Liver (tissue), 8 donors: ENCODE measurements at regions not wholly inside any gene's neighbourhood (a gene's known extent, or its start where the extent isn't known, plus 50 kb on each side); places are given as distances from the start of the nearest gene placed in this dataset.

ENCODE experiments used
- DNase-seq: peaks from one replicate; pipeline ENCODE4 v3.0.0-alpha.2; 2017; ENCODE audit warnings: low spot score
- H3K27ac ChIP-seq, 2 donors: one replicate each; pipeline ENCODE4 v1.7.0; 2013; ENCODE audit warnings: inconsistent platforms in 2 of 2, low read length in 2 of 2, control low read depth in 1 of 2, low read depth in 1 of 2, mild to moderate bottlenecking in 1 of 2
- H3K27me3 ChIP-seq, 4 donors: one replicate each; pipeline versions ENCODE4 v1.6.1 to v1.7.0; 2013; ENCODE audit warnings: low read length in 3 of 4, inconsistent platforms in 1 of 4, mild to moderate bottlenecking in 1 of 4, moderate library complexity in 1 of 4; ENCODE audit not compliant: control insufficient read depth in 4 of 4, insufficient read depth in 4 of 4
- H3K36me3 ChIP-seq, 4 donors: one replicate each; pipeline versions ENCODE4 v1.6.1 to v1.7.0; 2013; ENCODE audit warnings: low read length in 3 of 4, mild to moderate bottlenecking in 3 of 4, low read depth in 1 of 4, moderate library complexity in 1 of 4; ENCODE audit not compliant: control insufficient read depth in 4 of 4, insufficient read depth in 3 of 4
- H3K4me1 ChIP-seq, 4 donors: one replicate each; pipeline versions ENCODE4 v1.6.1 to v1.7.0; 2013; ENCODE audit warnings: low read length in 3 of 4, mild to moderate bottlenecking in 3 of 4, moderate library complexity in 1 of 4; ENCODE audit not compliant: control insufficient read depth in 4 of 4, insufficient read depth in 4 of 4
- H3K4me3 ChIP-seq, 3 donors: one replicate each; pipeline versions ENCODE4 v1.6.1 to v1.7.0; 2013; ENCODE audit warnings: low read length in 3 of 3, control low read depth in 1 of 3, low read depth in 1 of 3, mild to moderate bottlenecking in 1 of 3
- H3K9ac ChIP-seq, 2 donors: one replicate each; pipeline ENCODE4 v1.7.0; 2013; ENCODE audit warnings: low read length in 2 of 2, mild to moderate bottlenecking in 2 of 2, moderate library complexity in 2 of 2, control low read depth in 1 of 2, low read depth in 1 of 2
- H3K9me3 ChIP-seq, 4 donors: one replicate each; pipeline versions ENCODE4 v1.6.1 to v1.7.0; 2013; ENCODE audit warnings: low read length in 3 of 4; ENCODE audit not compliant: control insufficient read depth in 4 of 4
- ATF3 ChIP-seq: IDR thresholded peaks from 2 replicates; pipeline ENCODE4 v1.6.1; 2016; ENCODE audit warnings: antibody characterized with exemption
- CTCF ChIP-seq: fragments of 150-350 bp; IDR thresholded peaks from 2 replicates; pipeline ENCODE4 v1.5.1; 2017; ENCODE audit warnings: improper control_type of control experiment, low read depth, low read length; ENCODE audit not compliant: missing input control
- EGR1 ChIP-seq, 2 donors: IDR thresholded peaks; 2 replicates each; pipeline ENCODE4 v1.6.1; 2016 to 2018; ENCODE audit warnings: antibody characterized with exemption in 2 of 2, low read depth in 2 of 2
- FOXA1 ChIP-seq: IDR thresholded peaks from 2 replicates; pipeline ENCODE4 v1.6.1; 2016; ENCODE audit warnings: antibody characterized with exemption
- FOXA2 ChIP-seq: IDR thresholded peaks from 2 replicates; pipeline ENCODE4 v1.6.1; 2016; ENCODE audit warnings: antibody characterized with exemption
- GABPA ChIP-seq, 2 donors: IDR thresholded peaks in 1 of 2; conservative IDR thresholded peaks in 1 of 2; 2 replicates each; pipeline ENCODE4 v1.6.1; 2016; ENCODE audit warnings: antibody characterized with exemption in 2 of 2, mild to moderate bottlenecking in 1 of 2, moderate library complexity in 1 of 2
- HNF4A ChIP-seq, 2 donors: conservative IDR thresholded peaks; 2 replicates each; pipeline ENCODE4 v1.6.1; 2016; ENCODE audit warnings: antibody characterized with exemption in 2 of 2, mild to moderate bottlenecking in 2 of 2
- HNF4G ChIP-seq: IDR thresholded peaks from 2 replicates; pipeline ENCODE4 v1.6.1; 2016; ENCODE audit warnings: antibody characterized with exemption
- JUND ChIP-seq, 2 donors: IDR thresholded peaks; 2 replicates each; pipeline ENCODE4 v1.6.1; 2016; ENCODE audit warnings: antibody characterized with exemption in 2 of 2
- MAX ChIP-seq: IDR thresholded peaks from 2 replicates; pipeline ENCODE4 v1.6.1; 2016; ENCODE audit warnings: antibody characterized with exemption
- NR2F2 ChIP-seq: IDR thresholded peaks from 2 replicates; pipeline ENCODE4 v1.6.1; 2016; ENCODE audit warnings: antibody characterized with exemption
- RAD21 ChIP-seq, 2 donors: IDR thresholded peaks; 2 replicates each; pipeline ENCODE4 v1.6.1; 2016; ENCODE audit warnings: antibody characterized with exemption in 2 of 2, mild to moderate bottlenecking in 2 of 2
- REST ChIP-seq: IDR thresholded peaks from 2 replicates; pipeline ENCODE4 v1.6.1; 2016; ENCODE audit warnings: antibody characterized with exemption, mild to moderate bottlenecking
- RXRA ChIP-seq, 2 donors: IDR thresholded peaks; 2 replicates each; pipeline ENCODE4 v1.6.1; 2017 to 2018; ENCODE audit warnings: antibody characterized with exemption in 2 of 2, mild to moderate bottlenecking in 1 of 2
- SP1 ChIP-seq: IDR thresholded peaks from 2 replicates; pipeline ENCODE4 v1.6.1; 2018; ENCODE audit warnings: antibody characterized with exemption, mild to moderate bottlenecking
- TAF1 ChIP-seq: conservative IDR thresholded peaks from 2 replicates; pipeline ENCODE4 v1.6.1; 2016; ENCODE audit warnings: antibody characterized with exemption, mild to moderate bottlenecking
- YY1 ChIP-seq: IDR thresholded peaks from 2 replicates; pipeline ENCODE4 v1.6.1; 2016; ENCODE audit warnings: antibody characterized with exemption, mild to moderate bottlenecking
- ZBTB33 ChIP-seq: IDR thresholded peaks from 2 replicates; pipeline ENCODE4 v1.6.1; 2016; ENCODE audit warnings: antibody characterized with exemption
- WGBS: extraction: QIAGEN DNeasy Blood & Tissue Kit; methylation state at CpG from one replicate; pipeline ENCODE4 v1.1.7; 2013; 5-methylcytosine and 5-hydroxymethylcytosine counted together
- donor health status: healthy.
- donor health status: healthy.
- donor health status: healthy.
- donor health status: healthy.
- donor health status: healthy.

GRCh38 chr4:106615410-106615945, 246.9 kb upstream of the GIMD1 start:
- WGBS = 60% methylated on average over 4 of the region's 4 CpGs
- Histone ChIP-seq H3K9ac (no peak overlapping the region), H3K4me1 (no peaks in the 10 kb centered on the region)

More at GRCh38 chr4:106615410-106615945, 246.9 kb upstream of the GIMD1 start:
- no peaks in the 10 kb centered on the region for H3K36me3 ChIP-seq
- TF ChIP-seq ZBTB33 = no peak
- no peak for TF ChIP-seq FOXA2
- no peak for TF ChIP-seq RAD21 (IDR thresholded peaks at IDR 0.05)
- TF ChIP-seq YY1 = no peak
- no peak for TF ChIP-seq HNF4A (conservative IDR thresholded peaks at IDR 0.05)
- TF ChIP-seq SP1 = no peak
- no peak for TF ChIP-seq JUND (IDR thresholded peaks at IDR 0.05)
- TF ChIP-seq MAX = no peak
- no peak for TF ChIP-seq HNF4G
- no peak for TF ChIP-seq FOXA1
- no peak for TF ChIP-seq TAF1
- no peak for TF ChIP-seq RXRA (IDR thresholded peaks at IDR 0.05)
- no peak for TF ChIP-seq REST
- TF ChIP-seq NR2F2 = no peak
- TF ChIP-seq CTCF = no peak
- TF ChIP-seq EGR1 (IDR thresholded peaks at IDR 0.05; ENCODE audit: low read depth in 2 of 2) = no peak
- TF ChIP-seq GABPA (IDR thresholded peaks at IDR 0.05 in 1 of 2, conservative IDR thresholded peaks at IDR 0.05 in 1 of 2) = no peak
- no peak for TF ChIP-seq ATF3
- H3K27me3 ChIP-seq = no peaks in the 10 kb centered on the region
- H3K27ac ChIP-seq = no peak overlapping the region
- DNase-seq = no peak
- no peaks in the 10 kb centered on the region for H3K9me3 ChIP-seq
- no peak overlapping the region for H3K4me3 ChIP-seq
